Heart right ventricle (tissue), 16 donors: ENCODE measurements at regions not wholly inside any gene's neighbourhood (a gene's known extent, or its start where the extent isn't known, plus 50 kb on each side); places are given as distances from the start of the nearest gene placed in this dataset.
A peak's percentile ranks its signal among the peaks of the same experiment; 100 is the strongest.

Experiments used
- ATAC-seq, 8 donors: fragments of 200-7000 bp; cut with Tn5 transposase; one replicate each; pipeline ENCODE4 v1.9.1; 2020; ENCODE audit warnings: mild to moderate bottlenecking in 8 of 8, moderate library complexity in 8 of 8, moderate number of reproducible peaks in 1 of 8
- DNase-seq, 2 donors: peaks; one replicate each; pipeline ENCODE4 v3.0.0-alpha.2; 2020
- H3K27ac ChIP-seq, 10 donors: fragments of 200-600 bp; sonication (generic) in 2 of 10; one replicate each; pipeline versions ENCODE4 v1.5.0 to v1.8.0; 2020 to 2022; ENCODE audit warnings: mild to moderate bottlenecking in 3 of 10
- H3K27me3 ChIP-seq, 7 donors: fragments of 200-600 bp; one replicate each; pipeline ENCODE4 v1.8.0; 2021 to 2022; ENCODE audit warnings: mild to moderate bottlenecking in 2 of 7
- H3K36me3 ChIP-seq, 9 donors: fragments of 200-600 bp; sonication (generic) in 1 of 9; one replicate each; pipeline versions ENCODE4 v1.5.0 to v1.8.0; 2020 to 2022; ENCODE audit warnings: mild to moderate bottlenecking in 2 of 9
- H3K4me1 ChIP-seq, 9 donors: fragments of 200-600 bp; sonication (generic) in 1 of 9; one replicate each; pipeline versions ENCODE4 v1.5.0 to v1.8.0; 2020 to 2022; ENCODE audit warnings: mild to moderate bottlenecking in 4 of 9
- H3K4me3 ChIP-seq, 10 donors: fragments of 200-600 bp; sonication (generic) in 2 of 10; one replicate each; pipeline versions ENCODE4 v1.5.0 to v1.8.0; 2020 to 2022; ENCODE audit warnings: mild to moderate bottlenecking in 7 of 10, moderate library complexity in 2 of 10
- H3K9me3 ChIP-seq, 11 donors: fragments of 200-600 bp in 10 of 11; sonication (generic) in 2 of 11; one replicate each; pipeline versions ENCODE4 v1.5.0 to v1.8.0; 2013 to 2022; ENCODE audit warnings: mild to moderate bottlenecking in 2 of 11, control low read depth in 1 of 11, moderate library complexity in 1 of 11
- CTCF ChIP-seq, 9 donors: fragments of 200-600 bp; sonication (generic) in 2 of 9; IDR thresholded peaks; one replicate each; pipeline versions ENCODE4 v1.5.0 to v1.8.0; 2021 to 2022; ENCODE audit warnings: antibody characterized with exemption in 9 of 9, mild to moderate bottlenecking in 5 of 9, moderate library complexity in 1 of 9
- WGBS, 2 donors: extraction: QIAGEN DNeasy Blood & Tissue Kit; methylation state at CpG; one replicate each; pipeline ENCODE4 v1.1.7; 2013; ENCODE audit warnings: inconsistent platforms in 1 of 2; 5-methylcytosine and 5-hydroxymethylcytosine counted together
- intact Hi-C, 10 donors: fragments of 100-400 bp; cut with DNase I; formaldehyde crosslinking; loops; one replicate each; pipeline versions ENCODE4 v1.11.1 to v1.14.2; 2022
- donor health status: Arrhythmogenic right ventricular cardiomyopathy.
- donor health status: ischemic (EF 13 %, LVEDD 7.1; RV severe dilation, severe dysfunction).
- donor health status: healthy with polysubstance abuse.
- donor health status: DM: no; HTN: yes; CAD: no.
- donor health status: DM: no; HTN: no; CAD: no.
- donor health status: ischemic (EF 25% LVEDD 6.9; RV normal size, moderate dysfunction).
- donor health status: ischemic (EF 25% LVEDD 5.7; RV mildly dilated, moderate dysfunction).
- donor health status: healthy.
- donor health status: DM: yes; HTN: yes; CAD: no.
- donor health status: Ischemic cardiomyopathy.
- donor health status: ischemic (EF 35%, LVEDD 5.7; RV mildly dilated, moderate dysfunction).
- donor health status: nonischemic (EF 11% LVEDD 7.7; RV severe dilation, severe dysfunction).
- donor health status: DM: yes; HTN: yes; CAD: no.
- donor health status: PGD.
- donor health status: ischemic (EF 29% LVEDD 5.4; RV normal size, mild dysfunction).
- donor health status: nonischemic (EF 23%, LVEDD 6.1; RV moderate dilation, normal function).

- DNase-seq (peak; percentile 42 to 50), ATAC-seq (peak; percentile 58 to 97 (median 92))
- no peaks in the 10 kb centered on the region for H3K27me3 ChIP-seq
- H3K36me3 ChIP-seq: no peaks in the 10 kb centered on the region
- intact Hi-C loops: no loop called here
- peaks cover 0 to 15% (median 0%) of the 10 kb centered on the region in 9 donors for H3K4me1 ChIP-seq
- peak overlapping the region in 2 of 10 donors; percentile 14 to 21 for H3K27ac ChIP-seq
- H3K9me3 ChIP-seq: no peaks in the 10 kb centered on the region
- TF ChIP-seq CTCF (IDR thresholded peaks at IDR 0.05): no peak
- H3K4me3 ChIP-seq: no peak overlapping the region
- 80 to 84% methylated on average over 10 of the region's 10 CpGs for WGBS, 2 donors
Observed at GRCh38 chr13:110062077-110062776, 244.7 kb downstream of the COL4A1 start.

GRCh38 chr13:110061270-110061669 is 245.7 kb downstream of the COL4A1 start:
- H3K27me3 ChIP-seq: no peaks in the 10 kb centered on the region
- TF ChIP-seq CTCF (IDR thresholded peaks at IDR 0.05): no peak
- WGBS, 2 donors: 81 to 82% methylated on average over 4 of the region's 4 CpGs

DNA sequence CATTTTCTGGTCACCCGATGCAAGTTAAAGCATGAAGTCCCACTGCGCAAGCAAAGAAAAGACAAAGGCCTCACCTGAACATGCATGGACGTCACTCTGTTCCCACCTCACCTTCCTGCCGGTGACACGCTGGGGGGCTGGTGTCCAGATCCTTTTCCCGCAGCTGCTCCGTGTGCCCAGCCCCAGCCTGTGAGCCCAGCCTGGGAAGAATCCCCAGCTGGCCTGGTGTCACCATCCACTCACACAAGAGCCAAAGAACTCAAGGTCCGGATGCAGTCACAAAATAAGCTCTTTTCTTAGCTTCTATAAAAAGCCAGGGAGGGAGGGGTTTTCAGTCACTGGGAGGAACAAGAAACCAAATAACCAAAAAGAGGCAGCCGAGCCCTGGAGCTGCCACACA is 249.9 kb downstream of the COL4A1 start:
- Histone ChIP-seq H3K4me3 (no peak overlapping the region), H3K27ac (no peak overlapping the region), H3K9me3 (no peaks in the 10 kb centered on the region), H3K36me3 (no peaks in the 10 kb centered on the region), H3K27me3 (no peaks in the 10 kb centered on the region), H3K4me1 (peaks cover 0 to under 1% (median 0%) of the 10 kb centered on the region in 9 donors)
- WGBS, 2 donors: 71 to 81% methylated on average over 9 of the region's 9 CpGs
- peak in 1 of 8 donors; percentile 24 for ATAC-seq
- TF ChIP-seq CTCF (IDR thresholded peaks at IDR 0.05): no peak
- DNase-seq: no peak
- intact Hi-C loops: no loop called here

More at GRCh38 chr13:110061270-110061669, 245.7 kb downstream of the COL4A1 start:
- Histone ChIP-seq H3K9me3 (no peaks in the 10 kb centered on the region), H3K4me3 (no peak overlapping the region), H3K4me1 (peaks cover 0 to 15% (median 0%) of the 10 kb centered on the region in 9 donors), H3K36me3 (no peaks in the 10 kb centered on the region), H3K27ac (no peak overlapping the region)
- intact Hi-C loops: no loop called here
- ATAC-seq: no peak
- no peak for DNase-seq

- intact Hi-C loops: no loop called here
- no peak for TF ChIP-seq CTCF (IDR thresholded peaks at IDR 0.05)
- no peaks in the 10 kb centered on the region for H3K36me3 ChIP-seq
- WGBS, 2 donors: 90 to 94% methylated on average over 5 of the region's 5 CpGs
- no peak overlapping the region for H3K4me3 ChIP-seq
- no peaks in the 10 kb centered on the region for H3K9me3 ChIP-seq
- peak in 1 of 8 donors; percentile 22 for ATAC-seq
- no peak overlapping the region for H3K27ac ChIP-seq
- DNase-seq: no peak
- H3K4me1 ChIP-seq: no peaks in the 10 kb centered on the region
- H3K27me3 ChIP-seq: no peaks in the 10 kb centered on the region
Observed at GRCh38 chr13:110056640-110057039, 250.3 kb downstream of the COL4A1 start.
